ENCODE measurements at regions not wholly inside any gene's neighbourhood (a gene's known extent, or its start where the extent isn't known, plus 50 kb on each side); places are given as distances from the start of the nearest gene placed in this dataset.

- Histone ChIP-seq H3K27ac (replicated peaks in 1 of 4) (peak overlapping the region in 3 of 4 donors; percentile 18 to 42 (median 25)), H3K36me3 (no peaks in the 10 kb centered on the region), H3K4me1 (peaks cover 14 to 37% (median 30%) of the 10 kb centered on the region in 4 donors), H3K4me3 (no peak overlapping the region), H3K9me3 (no peaks in the 10 kb centered on the region), H3K27me3 (no peaks in the 10 kb centered on the region)
- DNase-seq (ENCODE audit: extremely low spot score) = peak; percentile 50
- WGBS = 49% methylated on average over 3 of the region's 4 CpGs
- intact Hi-C loops (cut with DNase I) = loop anchor here (5.0 kb wide), 1 partner anchor 63 kb away; no protein-coding TSS in a partner anchor
- TF ChIP-seq CTCF (IDR thresholded peaks at IDR 0.05) (no peak), POLR2A (IDR thresholded peaks at IDR 0.05; ENCODE audit: low read depth) (no peak), EP300 (IDR thresholded peaks at IDR 0.05) (no peak), POLR2AphosphoS5 (IDR thresholded peaks at IDR 0.05) (no peak)
Measured at GRCh38 chr5:5634817-5635216, 212.3 kb downstream of the ICE1 start.

GRCh38 chr5:5633579-5633978, 211.1 kb downstream of the ICE1 start:
- no peak for DNase-seq (ENCODE audit: extremely low spot score)
- Histone ChIP-seq H3K36me3 (no peaks in the 10 kb centered on the region), H3K4me1 (peaks cover 9 to 27% (median 21%) of the 10 kb centered on the region in 4 donors), H3K27ac (replicated peaks in 1 of 4) (no peak overlapping the region), H3K9me3 (no peaks in the 10 kb centered on the region), H3K27me3 (no peaks in the 10 kb centered on the region), H3K4me3 (no peak overlapping the region)
- TF ChIP-seq POLR2A (IDR thresholded peaks at IDR 0.05; ENCODE audit: low read depth) = no peak
- no peak for TF ChIP-seq EP300 (IDR thresholded peaks at IDR 0.05)
- no peak for TF ChIP-seq POLR2AphosphoS5 (IDR thresholded peaks at IDR 0.05)
- no peak for TF ChIP-seq CTCF (IDR thresholded peaks at IDR 0.05)
- intact Hi-C loops (cut with DNase I) = no loop called here
- 67% methylated on average over 4 of the region's 4 CpGs for WGBS

- Histone ChIP-seq H3K27ac (replicated peaks in 1 of 4) (no peak overlapping the region), H3K27me3 (no peaks in the 10 kb centered on the region), H3K4me1 (peaks cover 2 to 18% (median 13%) of the 10 kb centered on the region in 4 donors), H3K4me3 (no peak overlapping the region), H3K36me3 (no peaks in the 10 kb centered on the region), H3K9me3 (no peaks in the 10 kb centered on the region)
- TF ChIP-seq POLR2AphosphoS5 (IDR thresholded peaks at IDR 0.05) (no peak), EP300 (IDR thresholded peaks at IDR 0.05) (no peak), POLR2A (IDR thresholded peaks at IDR 0.05; ENCODE audit: low read depth) (no peak), CTCF (IDR thresholded peaks at IDR 0.05) (no peak)
- WGBS = 88% methylated on average over 2 of the region's 2 CpGs
- no peak for DNase-seq (ENCODE audit: extremely low spot score)
- intact Hi-C loops (cut with DNase I) = no loop called here
Measured at GRCh38 chr5:5632678-5633077, 210.2 kb downstream of the ICE1 start.

- peak; percentile 80 for DNase-seq (ENCODE audit: extremely low spot score)
- H3K36me3 ChIP-seq = no peaks in the 10 kb centered on the region
- WGBS = 83% methylated on average over 5 of the region's 5 CpGs
- no peak for TF ChIP-seq CTCF (IDR thresholded peaks at IDR 0.05)
- TF ChIP-seq EP300 (IDR thresholded peaks at IDR 0.05) = no peak
- no peak for TF ChIP-seq POLR2AphosphoS5 (IDR thresholded peaks at IDR 0.05)
- no peak for TF ChIP-seq POLR2A (IDR thresholded peaks at IDR 0.05; ENCODE audit: low read depth)
- H3K4me1 ChIP-seq = peaks cover 0 to 5% (median 3%) of the 10 kb centered on the region in 4 donors
- H3K9me3 ChIP-seq = no peaks in the 10 kb centered on the region
- no peaks in the 10 kb centered on the region for H3K27me3 ChIP-seq
- intact Hi-C loops (cut with DNase I) = no loop called here
- H3K4me3 ChIP-seq = no peak overlapping the region
- no peak overlapping the region for H3K27ac ChIP-seq (replicated peaks in 1 of 4)
Measured at GRCh38 chr5:5629607-5629978, 207.1 kb downstream of the ICE1 start.
